Body of pancreas (tissue), 4 donors: ENCODE measurements at regions not wholly inside any gene's neighbourhood (a gene's known extent, or its start where the extent isn't known, plus 50 kb on each side); places are given as distances from the start of the nearest gene placed in this dataset.

ENCODE experiments used
- CTCF ChIP-seq, 7 experiments: fragments of 450-650 bp in 4 of 7; fragments of 200-600 bp in 3 of 7; sonication (generic) in 3 of 7; IDR thresholded peaks; one replicate each; pipeline ENCODE4 v1.5.1; 2016 to 2019; ENCODE audit warnings: antibody characterized with exemption in 7 of 7
- POLR2A ChIP-seq, 3 donors: fragments of 450-650 bp; IDR thresholded peaks; one replicate each; pipeline ENCODE4 v1.6.1; 2016; ENCODE audit warnings: antibody characterized with exemption in 3 of 3, mild to moderate bottlenecking in 2 of 3

- TF ChIP-seq CTCF (IDR thresholded peaks at IDR 0.05) (no peak), POLR2A (IDR thresholded peaks at IDR 0.05) (no peak)
These were observed 61.2 kb upstream of the SIRPA start for GRCh38 chr20:1833728-1834726.
